ENCODE measurements at regions not wholly inside any gene's neighbourhood (a gene's known extent, or its start where the extent isn't known, plus 50 kb on each side); places are given as distances from the start of the nearest gene placed in this dataset.

DNA sequence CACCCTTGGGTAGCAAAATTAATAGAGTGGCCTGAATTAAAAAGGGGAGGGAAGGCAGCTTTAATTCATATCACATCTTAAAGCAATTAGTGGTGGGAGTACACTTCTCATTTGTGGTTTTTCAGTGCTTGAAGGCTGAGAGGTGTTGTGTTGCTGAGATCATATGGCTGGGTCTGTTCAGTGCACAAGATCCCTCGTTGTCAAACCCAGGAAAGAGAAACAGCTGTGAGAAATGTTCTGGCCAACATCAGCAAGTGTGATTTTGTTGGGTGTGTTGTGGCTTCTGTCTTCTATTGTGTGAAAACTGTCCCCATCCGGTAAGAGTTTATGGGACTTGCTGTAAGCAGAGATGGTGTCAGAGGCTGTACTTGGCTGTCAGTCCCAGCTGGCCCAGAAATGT lies 197.9 kb upstream of the BMPER start:
- Mint-ChIP-seq H3K4me3 (no peak overlapping the region), H3K4me1 (no peaks in the 10 kb centered on the region)
- no peak overlapping the region for H3K27ac ChIP-seq (ENCODE audit: low read depth in 1 of 2, low read length in 2 of 2)

GRCh38 chr7:33710608-33711007 lies 194.7 kb upstream of the BMPER start:
- Histone ChIP-seq H3K4me1 (ENCODE audit: control insufficient read depth in 1 of 2, insufficient read depth in 2 of 2, low read length in 2 of 2) (no peaks in the 10 kb centered on the region), H3K27ac (ENCODE audit: low read depth in 1 of 2, low read length in 2 of 2) (no peak overlapping the region), H4K20me1 (ENCODE audit: insufficient read depth, low read length) (no peaks in the 10 kb centered on the region), H3K9ac (ENCODE audit: insufficient read depth, low read length, poor library complexity, severe bottlenecking) (no peak overlapping the region), H2AFZ (ENCODE audit: insufficient read depth, low read depth, low read length, poor library complexity, severe bottlenecking) (no peak overlapping the region), H3K79me2 (ENCODE audit: insufficient read depth, low read length) (no peaks in the 10 kb centered on the region), H3K4me2 (replicated peaks; ENCODE audit: extremely low read depth, low read length, poor library complexity, severe bottlenecking) (no peak overlapping the region), H3K27me3 (ENCODE audit: control insufficient read depth in 2 of 2, insufficient read depth in 2 of 2, low read length in 2 of 2) (no peaks in the 10 kb centered on the region), H3K4me3 (replicated peaks in 1 of 3; ENCODE audit: low read depth in 2 of 3, low read length in 3 of 3) (no peak overlapping the region), H3K36me3 (replicated peaks in 1 of 2; ENCODE audit: control insufficient read depth in 1 of 2, insufficient read depth in 2 of 2, low read length in 2 of 2) (no peaks in the 10 kb centered on the region), H3K9me3 (replicated peaks in 1 of 2; ENCODE audit: control insufficient read depth in 1 of 2, insufficient read depth in 1 of 2, low read length in 2 of 2) (no peaks in the 10 kb centered on the region)
- TF ChIP-seq, protein P1, sequence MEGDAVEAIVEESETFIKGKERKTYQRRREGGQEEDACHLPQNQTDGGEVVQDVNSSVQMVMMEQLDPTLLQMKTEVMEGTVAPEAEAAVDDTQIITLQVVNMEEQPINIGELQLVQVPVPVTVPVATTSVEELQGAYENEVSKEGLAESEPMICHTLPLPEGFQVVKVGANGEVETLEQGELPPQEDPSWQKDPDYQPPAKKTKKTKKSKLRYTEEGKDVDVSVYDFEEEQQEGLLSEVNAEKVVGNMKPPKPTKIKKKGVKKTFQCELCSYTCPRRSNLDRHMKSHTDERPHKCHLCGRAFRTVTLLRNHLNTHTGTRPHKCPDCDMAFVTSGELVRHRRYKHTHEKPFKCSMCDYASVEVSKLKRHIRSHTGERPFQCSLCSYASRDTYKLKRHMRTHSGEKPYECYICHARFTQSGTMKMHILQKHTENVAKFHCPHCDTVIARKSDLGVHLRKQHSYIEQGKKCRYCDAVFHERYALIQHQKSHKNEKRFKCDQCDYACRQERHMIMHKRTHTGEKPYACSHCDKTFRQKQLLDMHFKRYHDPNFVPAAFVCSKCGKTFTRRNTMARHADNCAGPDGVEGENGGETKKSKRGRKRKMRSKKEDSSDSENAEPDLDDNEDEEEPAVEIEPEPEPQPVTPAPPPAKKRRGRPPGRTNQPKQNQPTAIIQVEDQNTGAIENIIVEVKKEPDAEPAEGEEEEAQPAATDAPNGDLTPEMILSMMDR (IDR thresholded peaks at IDR 0.05), result no peak
- intact Hi-C loops (cut with micrococcal nuclease), result no loop called here
- Mint-ChIP-seq H3K4me1 (no peaks in the 10 kb centered on the region), H3K27ac (no peak overlapping the region), H3K27me3 (ENCODE audit: low read depth in 3 of 3) (peaks cover 0 to 5% (median 0%) of the 10 kb centered on the region in 3 donors), H3K36me3 (no peaks in the 10 kb centered on the region), H3K9me3 (no peaks in the 10 kb centered on the region), H3K4me3 (no peak overlapping the region)
- DNase-seq, result no peak

More for the DNA sequence above, 197.9 kb upstream of the BMPER start:
- Mint-ChIP-seq H3K27me3 (ENCODE audit: low read depth in 3 of 3) (peaks cover 0 to 2% (median 0%) of the 10 kb centered on the region in 3 donors), H3K9me3 (peaks cover 0 to 5% (median 2%) of the 10 kb centered on the region in 7 donors), H3K27ac (no peak overlapping the region), H3K36me3 (no peaks in the 10 kb centered on the region)
- TF ChIP-seq, protein P1 (IDR thresholded peaks at IDR 0.05), result no peak
- intact Hi-C loops (cut with micrococcal nuclease), result no loop called here
- no peak overlapping the region for H3K4me2 ChIP-seq (replicated peaks; ENCODE audit: extremely low read depth, low read length, poor library complexity, severe bottlenecking)
- no peaks in the 10 kb centered on the region for H3K27me3 ChIP-seq (ENCODE audit: control insufficient read depth in 2 of 2, insufficient read depth in 2 of 2, low read length in 2 of 2)
- H3K9ac ChIP-seq (ENCODE audit: insufficient read depth, low read length, poor library complexity, severe bottlenecking), result no peak overlapping the region
- H2AFZ ChIP-seq (ENCODE audit: insufficient read depth, low read depth, low read length, poor library complexity, severe bottlenecking), result no peak overlapping the region
- H3K36me3 ChIP-seq (replicated peaks in 1 of 2; ENCODE audit: control insufficient read depth in 1 of 2, insufficient read depth in 2 of 2, low read length in 2 of 2), result no peaks in the 10 kb centered on the region
- no peaks in the 10 kb centered on the region for H3K9me3 ChIP-seq (replicated peaks in 1 of 2; ENCODE audit: control insufficient read depth in 1 of 2, insufficient read depth in 1 of 2, low read length in 2 of 2)
- no peak for DNase-seq
- H3K4me1 ChIP-seq (ENCODE audit: control insufficient read depth in 1 of 2, insufficient read depth in 2 of 2, low read length in 2 of 2), result no peaks in the 10 kb centered on the region
- 67% methylated on average over 2 of the region's 2 CpGs for WGBS (ENCODE audit: insufficient coverage)
- no peak overlapping the region for H3K4me3 ChIP-seq (replicated peaks in 1 of 3; ENCODE audit: low read depth in 2 of 3, low read length in 3 of 3)
- no peaks in the 10 kb centered on the region for H4K20me1 ChIP-seq (ENCODE audit: insufficient read depth, low read length)
- H3K79me2 ChIP-seq (ENCODE audit: insufficient read depth, low read length), result no peaks in the 10 kb centered on the region
